Fibroblast of skin of scalp (primary cell): ENCODE measurements at regions not wholly inside any gene's neighbourhood (a gene's known extent, or its start where the extent isn't known, plus 50 kb on each side); places are given as distances from the start of the nearest gene placed in this dataset.

Experiments
- DNase-seq: peaks from one replicate; pipeline ENCODE4 v3.0.0-alpha.2; 2013

GRCh38 chr4:151611960-151612359, 148.8 kb downstream of the GATB start:
- no peak for DNase-seq

GRCh38 chr4:151613290-151613689, 147.5 kb downstream of the GATB start:
- DNase-seq: no peak

- DNase-seq: no peak
Observed at GRCh38 chr4:151614561-151614960, 146.2 kb downstream of the GATB start.

GRCh38 chr4:151618858-151619257, 141.9 kb downstream of the GATB start:
- DNase-seq: no peak

GRCh38 chr4:151620066-151620465, 140.7 kb downstream of the GATB start:
- no peak for DNase-seq
